GM18520 (cell line): ENCODE measurements at regions not wholly inside any gene's neighbourhood (a gene's known extent, or its start where the extent isn't known, plus 50 kb on each side); places are given as distances from the start of the nearest gene placed in this dataset.
A peak's percentile ranks its signal among the peaks of the same experiment; 100 is the strongest.

ENCODE experiments used
- ATAC-seq: cut with Tn5 transposase; IDR thresholded peaks from one replicate; pipeline ENCODE4 v1.9.1; 2021; ENCODE audit not compliant: unreplicated experiment

- no peak for ATAC-seq
Observed at GRCh38 chr2:148567716-148568115, 76.8 kb upstream of the EPC2 start.

GRCh38 chr2:148568597-148568996 lies 76.0 kb upstream of the EPC2 start:
- ATAC-seq, result no peak

GRCh38 chr2:148569221-148569620 lies 75.3 kb upstream of the EPC2 start:
- no peak for ATAC-seq

- no peak for ATAC-seq
Observed at GRCh38 chr2:148570989-148571388, 73.6 kb upstream of the EPC2 start.

- ATAC-seq, result no peak
Observed at GRCh38 chr2:148577845-148578492, 66.6 kb upstream of the EPC2 start.

DNA sequence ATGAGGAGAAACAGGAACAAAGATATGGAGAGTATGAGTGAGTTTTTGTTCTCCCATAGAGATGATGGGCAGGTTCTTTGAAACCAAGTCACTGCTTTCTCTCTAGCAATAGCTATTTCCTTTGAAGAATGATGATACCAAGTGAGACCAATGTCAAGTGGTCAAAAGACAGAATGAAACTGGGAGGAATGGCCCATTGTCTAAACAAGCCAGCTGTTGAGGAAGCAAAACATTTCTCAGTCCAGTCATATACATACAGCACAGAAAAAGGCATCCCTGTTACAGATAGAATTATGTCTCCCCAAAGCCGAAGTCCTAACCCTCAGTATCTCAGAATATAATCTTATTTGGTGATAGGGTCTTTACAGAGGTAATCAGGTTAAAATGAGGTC lies 66.1 kb upstream of the EPC2 start:
- peak; percentile 53 for ATAC-seq

- no peak for ATAC-seq
Observed at GRCh38 chr2:148582679-148583511, 61.7 kb upstream of the EPC2 start.

DNA sequence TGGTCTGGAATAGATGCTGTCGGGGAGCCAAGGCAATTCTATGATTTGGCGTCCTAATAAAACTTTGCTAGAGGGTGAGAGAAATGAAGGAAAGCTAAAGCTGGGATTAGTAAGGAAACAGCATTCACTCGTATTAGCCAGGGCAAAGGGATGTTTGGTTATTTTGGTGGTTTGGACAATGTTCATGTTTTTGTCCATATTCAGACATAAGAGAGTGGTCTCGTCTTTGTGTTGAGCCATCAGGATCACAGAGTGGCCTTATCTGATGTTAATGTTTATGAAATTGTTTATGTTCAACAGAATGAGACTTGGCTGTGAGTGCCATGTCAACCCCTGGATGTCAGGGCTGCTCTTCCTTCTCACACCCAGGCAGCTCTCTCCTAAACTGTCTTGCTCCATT lies 58.9 kb upstream of the EPC2 start:
- no peak for ATAC-seq

DNA sequence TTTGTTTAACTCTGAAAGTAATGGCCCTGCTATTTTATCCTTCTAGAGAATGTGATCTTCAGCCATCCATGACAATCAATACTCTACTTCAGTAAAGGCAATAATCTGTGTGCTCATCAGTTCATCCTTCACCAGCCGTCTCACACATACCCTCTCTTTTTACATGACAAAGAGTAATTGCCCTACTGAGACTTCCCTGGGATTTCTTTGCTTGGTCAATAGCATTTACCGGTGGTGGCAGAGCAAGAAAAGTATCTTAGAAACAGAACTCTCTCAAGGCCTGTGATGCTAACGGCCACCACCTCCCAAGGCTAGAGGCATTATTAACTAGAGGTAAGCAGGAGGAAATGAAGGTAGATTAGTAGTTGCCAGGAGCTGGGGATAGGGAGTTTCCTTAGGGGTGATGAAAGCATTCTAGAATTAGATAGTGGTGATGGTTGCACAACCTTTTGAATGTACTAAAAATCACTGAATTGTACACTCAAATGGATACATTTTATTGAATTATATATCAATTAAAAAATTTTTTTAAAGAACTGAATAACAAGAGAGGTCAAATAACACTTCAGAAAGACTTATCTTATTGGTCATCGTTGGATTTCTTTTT lies 57.9 kb upstream of the EPC2 start:
- no peak for ATAC-seq

DNA sequence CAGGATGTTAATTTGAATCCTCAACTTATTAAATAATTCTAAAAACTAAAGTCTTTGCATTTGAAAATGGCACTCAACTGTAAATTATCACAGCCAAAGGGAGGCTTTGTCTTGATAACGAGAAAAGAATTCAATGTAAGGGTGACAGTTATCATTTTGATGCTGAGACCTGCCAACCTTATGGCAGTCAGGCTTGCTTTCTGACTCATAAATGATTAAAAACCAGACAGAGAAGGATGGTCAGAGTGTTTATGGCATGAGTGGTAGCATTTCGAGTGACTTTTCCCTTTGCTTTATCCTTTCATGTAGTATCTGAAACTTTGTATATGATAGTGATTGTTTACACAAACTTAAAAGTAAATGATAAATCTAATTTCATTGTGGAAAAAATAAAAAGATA lies 53.9 kb upstream of the EPC2 start:
- ATAC-seq, result no peak

GRCh38 chr2:148592791-148593190 lies 51.8 kb upstream of the EPC2 start:
- no peak for ATAC-seq

DNA sequence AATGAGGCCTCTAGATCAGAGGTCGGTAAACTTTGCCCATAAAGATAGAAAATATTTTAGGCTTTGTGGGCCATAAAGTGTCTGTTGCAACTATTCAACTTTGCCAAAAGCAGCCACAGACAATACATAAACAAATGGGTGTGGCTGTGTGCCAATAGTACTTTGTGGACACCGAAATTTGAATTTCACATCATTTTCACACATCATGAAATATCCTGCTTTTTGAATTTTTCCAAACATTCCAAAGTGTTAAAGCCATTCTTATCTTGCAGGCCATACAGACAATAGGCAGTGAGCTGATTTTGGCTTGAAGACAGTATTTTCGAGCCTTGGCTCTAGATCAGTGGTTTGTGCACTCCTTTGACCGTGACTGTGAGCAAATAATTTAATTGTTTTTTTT lies 51.1 kb upstream of the EPC2 start:
- no peak for ATAC-seq

- no peak for ATAC-seq
Observed at GRCh38 chr2:148594216-148594615, 50.3 kb upstream of the EPC2 start.
